Occipital lobe (tissue), 1 donor: ENCODE measurements at regions not wholly inside any gene's neighbourhood (a gene's known extent, or its start where the extent isn't known, plus 50 kb on each side); places are given as distances from the start of the nearest gene placed in this dataset.
"Not testable (repeated sequence)": the region's sequence is repeated elsewhere in the genome, so short reads cannot be mapped to it uniquely, and the experiment has no call there.

Source experiments
- DNase-seq: peaks from one replicate; lab custom pipeline; 2025; lab: John Stamatoyannopoulos, UW

DNA sequence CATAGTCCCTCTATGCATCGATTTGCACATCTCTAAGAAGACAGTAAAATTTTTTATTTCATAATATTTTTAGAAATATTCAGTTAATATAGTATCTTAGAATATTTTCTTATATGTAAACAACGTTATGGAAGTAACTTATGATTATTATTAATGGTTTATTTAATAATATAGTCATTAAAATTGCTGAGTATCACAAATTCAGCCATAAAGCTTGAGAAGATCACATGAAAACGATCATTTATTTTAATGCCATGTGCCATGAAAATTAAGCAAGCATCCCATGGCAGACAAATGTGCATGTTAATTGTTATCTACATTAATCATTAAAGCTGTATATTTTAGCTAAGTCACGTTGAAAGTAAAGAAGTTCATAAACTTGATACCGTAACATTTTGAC is 907.1 kb downstream of the KCNT2 start:
- no peak for DNase-seq

DNA sequence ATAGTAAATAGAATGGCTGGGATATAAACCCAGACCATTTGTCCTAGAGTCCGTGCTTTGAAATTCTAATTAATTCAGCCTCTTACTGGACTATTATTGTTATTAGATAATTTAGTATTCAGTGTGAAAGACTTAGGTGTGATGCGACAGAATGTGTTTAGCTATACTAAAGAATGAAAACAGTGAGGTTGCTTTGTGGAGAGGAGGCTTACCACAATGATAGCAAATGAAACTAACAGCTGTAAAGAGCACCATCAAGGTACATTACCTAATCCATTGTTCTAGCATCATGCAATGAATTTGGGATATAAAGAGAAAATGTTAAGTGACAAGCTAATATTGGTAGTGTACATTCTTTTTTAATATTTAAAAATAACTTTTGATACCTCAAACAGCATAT is 911.1 kb downstream of the KCNT2 start:
- DNase-seq: no peak

DNA sequence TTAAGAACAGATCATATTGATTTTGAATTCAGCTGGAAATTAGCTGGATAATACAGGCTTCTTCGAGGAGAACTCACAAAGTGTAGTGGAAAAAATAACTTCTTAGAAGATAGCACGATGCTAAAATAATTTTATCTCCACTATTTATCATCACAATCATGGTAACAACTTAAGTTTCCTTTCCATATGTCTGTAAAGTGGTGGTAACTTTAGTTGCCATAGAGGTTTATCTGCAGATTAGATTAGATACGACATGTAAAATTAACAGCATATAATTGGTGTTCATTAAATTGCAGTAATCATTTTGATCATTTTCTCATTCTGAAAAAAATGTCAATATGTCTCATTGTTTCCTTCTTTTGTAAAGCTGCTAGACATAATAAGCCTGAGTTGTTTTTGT is 921.5 kb downstream of the KCNT2 start:
- no peak for DNase-seq

DNA sequence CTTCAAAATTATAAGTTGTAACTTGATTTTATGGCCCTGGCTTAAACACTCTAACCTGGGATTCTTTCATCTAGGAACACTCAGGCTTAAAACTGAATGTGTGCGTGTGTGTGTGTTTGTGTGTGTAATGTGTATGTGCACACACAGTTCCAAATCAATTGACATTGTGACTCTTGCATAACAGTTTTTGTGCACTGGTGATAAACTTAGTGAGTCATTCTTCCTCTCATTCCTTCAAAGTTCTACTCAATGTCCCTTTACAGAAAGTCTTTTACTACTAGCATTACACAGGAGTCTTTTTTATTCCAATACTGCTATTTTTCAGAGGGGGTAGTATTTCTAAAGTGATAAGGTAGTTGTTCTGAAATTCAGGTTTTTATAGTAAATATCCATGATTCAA is 943.6 kb downstream of the KCNT2 start:
- DNase-seq: no peak

DNA sequence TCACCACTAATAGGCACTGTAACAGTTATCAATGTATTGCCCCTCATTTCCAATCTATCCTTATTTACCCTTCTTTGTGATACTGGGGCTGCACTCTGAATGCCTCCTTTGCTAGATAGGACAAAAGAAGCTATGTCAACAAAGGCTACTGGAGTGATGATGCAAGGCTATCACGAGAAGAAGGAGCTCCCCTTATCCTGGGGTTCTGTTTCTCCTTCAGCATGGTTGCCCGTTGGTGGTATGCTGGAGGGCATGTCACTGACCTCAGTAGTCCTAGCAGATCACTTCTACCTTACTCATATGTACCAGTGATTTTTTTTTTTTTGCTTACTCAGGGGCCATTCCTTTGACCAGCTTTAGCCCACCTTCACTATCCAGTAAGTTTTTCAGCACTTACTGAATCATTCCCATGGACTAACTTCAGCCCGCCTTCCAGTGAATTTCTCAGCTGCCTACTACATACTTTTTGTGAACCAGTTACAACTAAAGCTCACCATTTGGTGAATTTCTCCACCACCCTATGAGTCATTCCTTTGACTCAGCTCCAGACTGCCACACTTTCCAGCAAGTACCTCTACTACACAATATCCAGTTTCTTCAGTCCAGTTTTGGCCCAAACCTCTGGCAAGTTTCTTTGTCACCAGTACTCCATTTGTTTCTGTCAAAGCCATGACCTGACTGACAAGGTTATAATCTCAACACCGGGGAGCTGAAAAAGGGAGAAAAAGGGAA is 944.5 kb downstream of the KCNT2 start:
- DNase-seq: peak; percentile 31

DNA sequence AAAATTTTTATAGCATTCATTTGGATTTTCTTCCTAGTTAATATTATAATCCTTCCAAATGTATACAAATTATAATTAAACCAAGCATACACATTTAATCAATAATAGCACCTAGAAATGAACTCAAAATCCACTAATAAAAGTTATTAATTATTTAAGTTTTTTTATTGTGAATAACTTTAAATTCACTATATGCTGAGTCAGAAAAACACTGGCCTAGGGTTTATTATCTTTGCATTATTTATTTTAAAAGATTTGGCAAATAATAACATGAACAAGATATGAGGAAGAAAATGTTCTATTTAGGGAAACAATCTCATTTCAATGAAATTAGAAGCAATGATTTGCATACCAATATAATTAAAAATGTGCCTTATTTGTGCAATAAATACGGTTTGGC is 951.5 kb downstream of the KCNT2 start:
- no peak for DNase-seq

DNA sequence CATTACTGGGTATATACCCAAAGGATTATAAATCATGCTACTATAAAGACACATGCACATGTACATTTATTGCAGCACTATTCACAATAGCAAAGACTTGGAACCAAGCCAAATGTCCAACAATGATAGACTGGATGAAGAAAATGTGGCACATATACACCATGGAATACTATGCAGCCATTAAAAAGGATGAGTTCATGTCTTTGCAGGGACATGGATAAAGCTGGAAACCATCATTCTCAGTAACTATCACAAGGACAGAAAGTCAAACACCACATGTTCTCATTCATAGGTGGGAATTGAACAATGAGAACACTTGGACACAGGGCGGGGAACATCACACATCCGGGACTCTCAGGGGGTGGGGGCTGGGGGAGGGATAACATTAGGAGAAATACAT is 959.4 kb downstream of the KCNT2 start:
- not testable (repeated sequence) for DNase-seq

DNA sequence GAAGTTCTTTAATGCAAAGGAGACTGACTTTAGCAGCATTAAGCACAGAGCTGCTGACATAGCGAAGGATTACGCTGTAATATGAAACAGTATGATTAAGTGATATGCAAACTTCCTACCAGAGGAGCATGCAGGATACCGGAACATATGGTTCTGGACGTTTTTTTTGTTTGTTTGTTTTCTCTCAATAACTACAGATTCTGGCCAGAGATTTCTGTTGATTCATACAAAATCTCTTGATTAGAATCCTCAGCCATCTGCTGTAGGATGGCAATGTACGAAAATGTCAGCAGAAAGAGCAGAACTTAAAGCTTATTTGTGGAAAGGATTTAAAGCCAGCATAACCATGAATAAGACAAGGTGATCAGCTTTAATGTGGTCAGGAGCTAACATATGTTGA is 970.7 kb downstream of the KCNT2 start:
- DNase-seq: no peak

DNA sequence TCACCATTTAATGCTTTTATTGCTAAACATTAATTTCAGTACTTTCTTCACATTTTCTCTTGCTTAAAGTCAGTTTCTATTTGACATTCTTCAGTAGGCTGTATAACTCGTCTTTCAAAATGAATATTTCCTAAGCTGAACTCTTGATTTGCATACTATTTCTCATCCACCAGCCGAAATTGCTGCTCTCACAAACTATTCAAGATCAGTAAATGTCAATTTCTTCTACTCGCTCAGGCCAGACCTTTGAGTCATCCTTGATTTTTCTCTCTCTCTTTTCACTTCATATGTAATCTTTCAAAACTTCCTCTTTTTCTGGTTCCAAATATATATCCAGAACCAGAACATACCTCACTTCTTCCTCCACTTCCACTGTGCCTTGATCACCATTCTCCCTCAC is 990.0 kb downstream of the KCNT2 start:
- DNase-seq: no peak

DNA sequence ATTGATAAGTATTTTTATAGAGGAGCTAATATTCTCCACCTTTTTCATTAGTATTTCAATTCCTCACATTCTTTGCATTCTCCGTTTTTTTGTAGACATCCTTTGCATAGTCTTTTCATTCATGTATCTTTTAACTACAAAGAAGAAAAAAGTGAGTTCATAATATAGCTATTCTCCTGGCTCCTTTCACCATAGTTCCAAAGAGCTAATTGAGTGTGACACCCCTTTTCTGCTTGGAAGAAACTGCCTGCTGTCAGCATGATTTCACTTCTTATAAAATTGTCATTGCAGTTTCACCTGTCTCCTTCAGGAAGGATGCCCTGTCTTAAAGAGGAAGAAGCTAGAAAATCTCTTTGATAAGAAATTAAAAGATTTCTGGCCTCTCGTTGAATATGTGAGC is 991.1 kb downstream of the KCNT2 start:
- no peak for DNase-seq

DNA sequence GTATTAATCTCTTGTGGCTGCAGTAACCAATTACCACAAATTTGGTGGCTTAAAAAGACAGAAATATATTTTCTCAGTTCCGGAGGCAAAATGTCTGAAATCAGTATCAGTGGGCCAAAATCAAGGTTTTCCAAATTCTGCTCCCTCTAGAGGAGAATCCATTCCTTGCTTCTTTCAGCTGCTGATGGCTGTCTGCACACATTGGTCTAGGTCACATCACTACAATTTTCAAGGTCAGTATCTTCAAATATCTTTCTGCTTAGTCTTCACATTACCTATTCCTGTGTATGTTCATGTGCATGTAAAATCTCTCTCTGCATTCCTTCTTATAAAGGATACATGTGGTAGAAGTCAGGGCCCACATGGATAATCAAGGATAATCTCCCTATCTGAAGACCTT is 999.4 kb downstream of the KCNT2 start:
- no peak for DNase-seq

DNA sequence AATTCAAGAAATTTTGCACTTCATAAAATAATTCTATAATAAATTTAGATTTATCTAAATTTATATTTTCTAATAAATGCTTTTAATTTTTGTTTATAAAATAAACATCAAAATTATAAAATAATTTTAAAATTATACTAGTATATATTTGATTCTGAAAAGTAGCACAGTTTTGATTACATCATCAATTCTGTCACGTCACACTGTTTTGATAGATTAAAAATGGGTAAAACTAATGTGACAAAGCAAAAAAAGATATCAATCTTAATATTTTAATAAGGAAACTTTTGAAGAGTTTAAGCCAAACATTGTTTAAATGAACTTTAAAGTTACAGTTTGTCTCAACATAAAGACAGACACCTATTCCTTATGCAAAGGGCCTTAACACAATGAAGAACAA is 1001.8 kb downstream of the KCNT2 start:
- no peak for DNase-seq

DNA sequence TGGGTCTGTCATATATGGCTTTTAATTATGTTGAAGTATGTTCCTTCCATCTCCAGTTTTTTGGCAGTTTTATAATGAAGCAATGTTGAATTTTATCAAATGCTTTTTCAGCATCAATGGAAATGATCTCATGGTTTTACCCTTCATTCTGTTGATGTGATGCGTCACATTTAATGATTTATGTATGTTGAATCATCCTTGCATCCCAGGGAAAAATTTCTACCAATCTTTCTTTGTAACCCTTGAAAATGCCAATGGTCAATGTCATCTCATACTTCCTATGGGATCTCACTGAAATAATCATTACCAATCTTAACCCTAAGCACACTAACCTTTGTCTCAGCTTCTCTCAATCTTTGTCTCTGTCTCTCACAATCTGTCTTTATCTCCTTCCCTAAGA is 1004.0 kb downstream of the KCNT2 start:
- DNase-seq: no peak

DNA sequence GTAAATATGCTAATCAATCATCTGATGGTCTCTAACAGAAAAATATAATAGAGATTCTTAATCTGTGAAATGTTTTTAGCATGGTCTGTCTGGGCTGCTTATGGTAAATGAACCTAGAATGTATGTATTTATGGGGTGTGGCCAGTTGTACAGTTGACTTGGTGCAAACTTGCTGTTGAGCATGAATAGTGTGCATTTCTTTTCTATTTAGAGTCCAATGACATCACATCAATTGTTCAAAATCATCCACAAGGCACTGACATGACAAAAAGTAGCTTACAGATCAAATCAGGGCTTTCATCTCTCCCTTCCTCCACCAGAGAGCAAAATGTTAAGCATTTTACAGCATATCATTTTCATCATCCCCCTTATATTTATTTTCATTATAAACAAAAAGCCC is 1010.3 kb downstream of the KCNT2 start:
- DNase-seq: no peak

DNA sequence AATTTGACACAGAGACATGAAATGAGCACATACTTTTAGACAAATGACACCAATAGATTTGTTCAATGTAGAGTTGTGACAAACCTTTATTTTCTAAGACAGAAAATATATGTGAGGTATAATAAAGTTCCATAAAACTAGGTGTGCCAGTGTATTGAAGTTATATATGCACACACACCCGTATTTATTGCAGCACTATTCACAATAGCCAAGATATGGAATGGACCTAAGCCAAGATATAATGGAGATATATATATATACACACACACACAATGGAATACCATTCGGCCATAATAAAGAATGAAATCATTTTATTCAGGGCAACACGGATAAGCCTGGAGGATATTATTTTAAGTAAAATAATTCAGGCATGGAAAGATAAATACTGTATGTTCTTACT is 1013.5 kb downstream of the KCNT2 start:
- no peak for DNase-seq

DNA sequence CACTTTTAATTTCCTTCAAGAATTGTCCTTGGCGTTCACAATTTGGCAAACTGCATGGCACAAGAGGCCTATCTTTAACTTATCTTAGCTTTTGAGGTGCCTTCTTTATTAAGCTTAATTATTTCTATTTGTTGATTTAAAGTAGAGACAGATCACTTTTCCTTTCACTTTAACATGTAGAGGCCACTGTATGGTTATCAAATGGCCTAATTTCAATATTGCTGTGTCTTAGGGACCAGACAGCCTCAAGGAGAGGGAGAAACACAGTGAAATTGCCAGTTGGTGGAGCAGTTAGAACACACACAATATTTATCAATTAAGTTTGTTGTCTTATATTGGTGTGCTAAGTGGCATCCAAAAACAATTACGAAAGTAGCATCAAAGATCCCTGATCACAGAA is 1013.9 kb downstream of the KCNT2 start:
- no peak for DNase-seq

DNA sequence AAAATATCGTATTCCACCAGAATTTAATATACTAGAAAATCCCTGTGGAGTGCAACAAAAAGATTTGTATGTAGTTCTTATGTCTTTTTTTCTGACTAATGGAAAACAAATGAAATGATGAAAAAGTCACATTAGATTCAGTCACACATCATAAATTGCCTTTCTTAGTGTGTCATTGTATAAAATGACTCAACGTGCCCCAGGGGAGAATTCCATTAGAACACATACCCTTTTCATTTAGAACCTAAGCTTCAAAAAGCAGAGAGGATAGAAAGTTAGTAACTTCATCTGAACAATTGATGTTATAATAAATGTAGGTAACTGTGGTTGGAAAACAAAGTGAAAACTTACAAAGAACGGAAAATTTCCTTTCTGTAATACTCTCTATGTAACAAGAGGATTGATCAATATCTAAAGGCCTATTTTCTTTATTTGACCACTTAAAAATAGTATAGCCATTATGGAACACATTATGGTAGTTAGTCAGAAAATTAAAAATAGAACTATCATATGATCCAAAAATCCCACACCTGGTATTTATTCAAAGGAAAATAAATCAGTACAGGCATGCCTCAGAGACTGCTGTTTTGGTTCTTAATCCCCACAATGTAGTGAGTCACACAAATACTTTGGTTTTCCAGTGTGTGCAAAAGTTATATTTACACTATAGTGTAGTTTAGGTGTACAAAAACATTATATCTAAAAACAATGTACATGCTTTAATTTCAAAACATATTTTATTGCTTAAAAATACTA is 1016.1 kb downstream of the KCNT2 start:
- no peak for DNase-seq

DNA sequence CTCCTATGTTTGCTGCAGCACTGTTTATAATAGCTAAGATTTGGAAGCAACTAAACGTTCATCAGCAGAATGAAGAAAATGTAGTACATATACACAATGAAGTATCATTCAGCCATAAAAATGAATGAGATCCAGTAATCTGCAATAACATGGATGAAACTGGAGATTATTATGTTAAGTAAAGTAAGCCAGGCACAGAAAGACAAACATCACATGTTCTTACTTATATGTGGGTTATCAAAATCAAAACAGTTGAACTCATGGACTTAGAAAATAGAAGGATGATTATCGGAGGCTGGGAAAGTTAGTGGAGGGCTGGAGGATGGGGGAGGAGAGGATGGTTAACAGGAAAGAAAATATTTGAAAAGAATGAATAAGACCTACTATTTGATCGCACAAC is 1017.6 kb downstream of the KCNT2 start:
- no peak for DNase-seq

DNA sequence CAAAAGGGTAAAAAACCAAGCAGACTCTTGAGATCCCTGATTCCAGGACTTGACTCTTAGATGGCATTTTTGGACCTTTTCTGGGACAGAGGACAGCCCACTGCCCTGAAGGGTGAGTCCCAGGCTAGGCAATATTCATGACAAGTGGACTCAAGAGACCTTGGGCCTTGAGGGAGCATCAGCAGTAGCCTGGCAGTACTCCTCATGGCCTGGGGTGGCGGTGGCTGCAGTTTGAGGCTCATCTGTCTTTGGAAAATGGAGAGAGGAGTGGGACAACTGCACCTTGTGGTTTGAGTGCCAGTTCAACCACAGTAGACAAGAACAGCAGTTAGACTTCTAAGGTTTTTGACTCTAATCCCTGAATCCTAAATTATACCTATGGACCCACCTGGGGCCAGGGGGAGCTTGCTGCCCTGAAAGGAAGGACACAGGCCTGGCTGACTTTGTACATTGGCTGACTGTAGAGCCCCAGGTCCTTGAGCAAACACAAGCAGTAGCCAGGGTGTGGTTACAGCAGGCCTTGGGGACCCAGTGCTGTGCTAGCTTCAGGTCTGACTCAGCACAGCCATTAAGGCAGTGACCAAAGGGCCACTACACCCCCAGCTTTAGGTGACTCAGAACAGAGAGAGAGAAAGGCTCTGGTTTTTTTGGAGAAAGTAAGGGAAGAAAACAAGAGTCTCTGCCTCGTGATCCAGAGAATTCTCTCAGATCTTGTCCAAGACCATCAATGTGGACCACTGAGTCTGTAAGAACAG is 1023.2 kb downstream of the KCNT2 start:
- DNase-seq: no peak

DNA sequence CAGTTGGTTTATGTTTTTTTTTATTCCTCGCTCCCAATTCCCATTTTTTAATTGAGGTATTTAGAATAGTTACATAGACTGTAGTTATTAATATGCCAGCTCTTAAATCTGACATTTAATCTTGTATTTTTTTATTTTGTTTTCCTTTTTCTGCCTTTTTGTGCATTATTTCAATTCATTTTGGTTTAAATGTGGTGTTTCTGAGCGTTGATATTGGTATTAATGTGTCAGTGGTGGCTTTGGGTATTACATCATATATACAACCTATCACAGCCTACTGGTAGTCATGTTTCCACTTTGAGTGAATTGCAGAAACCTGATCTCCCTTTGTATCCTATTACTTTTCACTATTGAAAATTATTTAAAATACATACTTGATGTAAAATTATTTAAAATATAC is 1027.3 kb downstream of the KCNT2 start:
- no peak for DNase-seq

DNA sequence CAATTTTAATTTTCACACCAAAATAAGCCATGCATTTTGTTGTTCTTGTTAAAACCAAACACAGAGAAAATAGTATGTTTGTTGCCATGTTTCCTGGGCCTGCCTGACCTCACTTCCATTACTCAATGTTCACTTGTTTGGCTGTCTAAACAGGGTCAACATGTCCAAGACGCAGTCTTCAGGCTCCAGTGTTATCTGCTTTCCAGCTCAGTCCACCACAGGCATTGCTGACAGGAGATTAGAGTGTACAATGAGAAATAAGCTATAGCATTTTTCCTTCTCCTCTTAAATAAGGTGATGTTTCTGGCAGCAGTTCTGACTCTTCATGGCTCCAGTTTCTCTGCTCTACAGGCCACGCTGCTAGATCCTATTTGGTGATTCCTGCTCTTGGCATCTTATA is 1030.5 kb downstream of the KCNT2 start:
- no peak for DNase-seq

DNA sequence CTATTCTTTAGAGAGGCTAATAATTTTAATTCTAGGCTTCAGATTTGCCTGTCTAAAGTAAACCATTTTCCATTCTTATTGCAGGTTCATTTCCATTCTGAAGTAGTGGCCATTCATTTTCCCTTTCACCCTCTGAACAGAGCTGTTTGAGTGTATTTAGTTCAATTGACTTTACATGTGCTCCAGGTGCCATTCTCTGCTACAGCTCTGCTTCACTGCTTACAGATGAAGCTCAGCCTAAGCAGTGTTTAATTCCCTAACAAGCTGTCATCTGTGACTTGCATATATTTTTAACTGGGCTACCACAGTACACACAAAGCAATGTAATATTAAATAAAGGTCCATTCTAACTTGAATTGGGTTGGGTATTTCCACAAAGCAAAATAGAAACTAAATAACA is 1031.6 kb downstream of the KCNT2 start:
- DNase-seq: no peak

DNA sequence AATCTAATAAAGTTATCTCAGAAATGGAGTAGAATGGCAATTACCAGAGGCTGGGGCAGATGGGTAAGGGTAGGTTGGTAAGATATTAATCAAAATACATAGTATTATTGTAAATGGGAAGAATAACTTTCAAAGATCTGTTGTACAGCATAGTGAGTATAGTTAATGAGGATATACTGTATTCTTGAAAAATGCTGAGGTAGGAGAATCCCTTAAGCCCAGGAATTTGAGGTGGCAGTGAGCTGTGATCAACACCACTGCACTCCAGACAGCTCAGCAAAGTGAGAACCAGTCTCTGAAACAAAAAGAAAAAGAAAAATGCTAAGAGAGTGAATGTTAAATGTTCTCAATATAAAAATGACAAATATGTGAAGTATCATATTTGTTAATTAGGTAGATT is 1033.7 kb downstream of the KCNT2 start:
- no peak for DNase-seq
